GM12878 (cell line): ENCODE measurements at regions not wholly inside any gene's neighbourhood (a gene's known extent, or its start where the extent isn't known, plus 50 kb on each side); places are given as distances from the start of the nearest gene placed in this dataset.

Experiments used
- ATAC-seq: fragments of 200-7000 bp; cut with Tn5 transposase; 3 replicates; pipeline ENCODE4 v1.9.1; 2020; ENCODE audit warnings: mild to moderate bottlenecking, moderate library complexity
- BruUV-seq: library from RNA; stranded (reverse); fragments of 400-500 nt; replicated peaks from 2 replicates; lab custom pipeline; 2021; lab: Mats Ljungman, UMichigan
- CTCF ChIA-PET: fragments of 300-600 bp; sonication (Branson Sonifier 250); formaldehyde crosslinking; extraction: SDS; loops from one replicate; lab custom pipeline; 2021; ENCODE audit warnings: inconsistent platforms; lab: Yijun Ruan, JAX
- POLR2A ChIA-PET: fragments of 350-600 bp; formaldehyde crosslinking; extraction: SDS; loops from one replicate; lab custom pipeline; 2021; ENCODE audit warnings: inconsistent platforms; lab: Charles Lee
- RAD21 ChIA-PET: fragments of 300-600 bp; sonication (Branson Sonifier 250); formaldehyde crosslinking; loops from one replicate; lab custom pipeline; 2023; ENCODE audit warnings: antibody characterized with exemption; ENCODE audit not compliant: unreplicated experiment; lab: Charles Lee
- SMC1A ChIA-PET: fragments of 300-600 bp; sonication (Branson Sonifier 250); formaldehyde crosslinking; loops from one replicate; lab custom pipeline; 2023; ENCODE audit not compliant: unreplicated experiment, uncharacterized antibody; lab: Charles Lee
- DNase-seq: peaks from one replicate; pipeline ENCODE4 v3.0.0-alpha.2; 2011; ENCODE audit warnings: low read depth, low spot score
- FAIRE-seq: peaks from 3 replicates; lab custom pipeline; 2011; peaks lifted over from hg19 to GRCh38; lab: Jason Lieb, UNC
- H2AFZ ChIP-seq: 2 replicates; pipeline ENCODE4 v1.6.0; 2011; ENCODE audit warnings: low read depth, low read length, control low read depth; ENCODE audit not compliant: control insufficient read depth
- H3K27ac ChIP-seq: 2 replicates; pipeline ENCODE4 v1.5.1; 2011; ENCODE audit warnings: control low read depth; ENCODE audit not compliant: control insufficient read depth, insufficient read depth
- H3K27me3 ChIP-seq, 2 experiments: replicated peaks in 1 of 2; 2 replicates each; pipeline versions ENCODE4 v1.6.0 to v1.6.1; 2011; ENCODE audit warnings: low read length in 1 of 2; ENCODE audit not compliant: control insufficient read depth in 2 of 2, insufficient read depth in 2 of 2
- H3K36me3 ChIP-seq, 2 experiments: 2 replicates each; pipeline ENCODE4 v1.5.1; 2011; ENCODE audit warnings: low read length in 1 of 2; ENCODE audit not compliant: control insufficient read depth in 2 of 2, insufficient read depth in 2 of 2
- H3K4me1 ChIP-seq: 2 replicates; pipeline ENCODE4 v1.6.1; 2011; ENCODE audit warnings: mild to moderate bottlenecking, low read length, moderate library complexity, mixed read lengths; ENCODE audit not compliant: control insufficient read depth, insufficient read depth
- H3K4me2 ChIP-seq: 2 replicates; pipeline ENCODE4 v1.6.0; 2011; ENCODE audit warnings: control low read depth; ENCODE audit not compliant: control insufficient read depth, insufficient read depth
- H3K4me3 ChIP-seq: fragments of 200-600 bp; sonication (generic); 2 replicates; pipeline ENCODE4 v1.5.1; 2016
- H3K79me2 ChIP-seq: 2 replicates; pipeline ENCODE4 v1.6.0; 2011; ENCODE audit warnings: low read length; ENCODE audit not compliant: control insufficient read depth, insufficient read depth
- H3K9ac ChIP-seq: 2 replicates; pipeline ENCODE4 v1.8.0; 2011; ENCODE audit warnings: low read length, control low read depth, mixed read lengths; ENCODE audit not compliant: control insufficient read depth, insufficient read depth
- H3K9me3 ChIP-seq: replicated peaks from 3 replicates; pipeline ENCODE4 v1.5.1; 2011; ENCODE audit warnings: mild to moderate bottlenecking, low read length; ENCODE audit not compliant: control insufficient read depth, insufficient read depth
- H4K20me1 ChIP-seq: 2 replicates; pipeline ENCODE4 v1.6.0; 2011; ENCODE audit not compliant: control insufficient read depth, insufficient read depth
- BMI1 ChIP-seq: fragments of 450-650 bp; IDR thresholded peaks from 2 replicates; pipeline ENCODE4 v1.6.1; 2016; ENCODE audit warnings: mild to moderate bottlenecking, moderate library complexity, borderline replicate concordance
- CBX5 ChIP-seq: sonication (generic); IDR thresholded peaks from 2 replicates; pipeline ENCODE4 v1.6.1; 2016; ENCODE audit warnings: low read depth, moderate library complexity, mild to moderate bottlenecking, inconsistent platforms
- FOS ChIP-seq: IDR thresholded peaks from 3 replicates; pipeline ENCODE4 v1.6.1; 2011; ENCODE audit warnings: borderline replicate concordance; ENCODE audit not compliant: insufficient read length; ENCODE audit errors: extremely low read depth
- HDAC2 ChIP-seq: fragments of 200-600 bp; sonication (generic); IDR thresholded peaks from 2 replicates; pipeline ENCODE4 v1.6.1; 2017
- NKRF ChIP-seq: fragments of 450-650 bp; conservative IDR thresholded peaks from 2 replicates; pipeline ENCODE4 v1.6.1; 2017; ENCODE audit warnings: mild to moderate bottlenecking, moderate library complexity
- PAX8 ChIP-seq: fragments of 450-650 bp; IDR thresholded peaks from 2 replicates; pipeline ENCODE4 v1.6.1; 2017; ENCODE audit warnings: mild to moderate bottlenecking, moderate library complexity
- SIX5 ChIP-seq: IDR thresholded peaks from 2 replicates; pipeline ENCODE4 v1.6.1; 2011; ENCODE audit warnings: mild to moderate bottlenecking, low read depth, low read length, moderate library complexity; ENCODE audit not compliant: severe bottlenecking
- SUZ12 ChIP-seq: fragments of 200-600 bp; sonication (generic); IDR thresholded peaks from one replicate; pipeline ENCODE4 v1.6.1; 2018; ENCODE audit warnings: antibody characterized with exemption, mild to moderate bottlenecking; ENCODE audit not compliant: unreplicated experiment
- TARDBP ChIP-seq: IDR thresholded peaks from 2 replicates; pipeline ENCODE4 v1.6.1; 2016; ENCODE audit warnings: borderline replicate concordance
- WRNIP1 ChIP-seq: IDR thresholded peaks from 2 replicates; pipeline ENCODE4 v1.6.1; 2011; ENCODE audit warnings: low read depth, low read length, improper control_type of control experiment, borderline replicate concordance
- ZBED1 ChIP-seq: IDR thresholded peaks from 2 replicates; pipeline ENCODE4 v1.6.1; 2016; ENCODE audit warnings: borderline replicate concordance
- WGBS: methylation state at CpG from one replicate; pipeline ENCODE4 v1.1.6; 2016; ENCODE audit warnings: low lambda C conversion rate; ENCODE audit not compliant: insufficient replicate concordance, insufficient coverage; ENCODE audit errors: missing lambda C conversion rate; 5-methylcytosine and 5-hydroxymethylcytosine counted together
- in situ Hi-C: fragments of 300-500 bp; cut with MboI; formaldehyde crosslinking; loops from 9 replicates; pipeline ENCODE4 v1.14.3; 2018; ENCODE audit warnings: mixed read lengths
- intact Hi-C: fragments of 100-400 bp; cut with micrococcal nuclease; formaldehyde crosslinking; loops from one replicate; pipeline ENCODE4 v1.14.2; 2022; ENCODE audit not compliant: unreplicated experiment
- TF ChIP-seq, protein P1 (sequence below): IDR thresholded peaks from 2 replicates; pipeline ENCODE4 v1.6.1; 2011; ENCODE audit warnings: mild to moderate bottlenecking, low read depth, low read length, moderate library complexity; ENCODE audit not compliant: insufficient replicate concordance

GRCh38 chr1:157219182-157219581, 81.0 kb upstream of the ETV3 start:
- H4K20me1 ChIP-seq = no peaks in the 10 kb centered on the region
- no peaks in the 10 kb centered on the region for H3K79me2 ChIP-seq
- in situ Hi-C loops = no loop called here
- TF ChIP-seq NKRF (no peak), PAX8 (no peak), ZBED1 (no peak), SIX5 (no peak), FOS (no peak), CBX5 (no peak), SUZ12 (no peak), TARDBP (no peak), HDAC2 (no peak), BMI1 (no peak), WRNIP1 (no peak)
- TF ChIP-seq, protein P1, sequence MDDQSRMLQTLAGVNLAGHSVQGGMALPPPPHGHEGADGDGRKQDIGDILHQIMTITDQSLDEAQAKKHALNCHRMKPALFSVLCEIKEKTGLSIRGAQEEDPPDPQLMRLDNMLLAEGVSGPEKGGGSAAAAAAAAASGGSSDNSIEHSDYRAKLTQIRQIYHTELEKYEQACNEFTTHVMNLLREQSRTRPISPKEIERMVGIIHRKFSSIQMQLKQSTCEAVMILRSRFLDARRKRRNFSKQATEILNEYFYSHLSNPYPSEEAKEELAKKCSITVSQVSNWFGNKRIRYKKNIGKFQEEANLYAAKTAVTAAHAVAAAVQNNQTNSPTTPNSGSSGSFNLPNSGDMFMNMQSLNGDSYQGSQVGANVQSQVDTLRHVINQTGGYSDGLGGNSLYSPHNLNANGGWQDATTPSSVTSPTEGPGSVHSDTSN = no peak
- H3K4me3 ChIP-seq = no peak overlapping the region
- intact Hi-C loops = no loop called here
- no peak overlapping the region for H3K27ac ChIP-seq
- no TSS peak for BruUV-seq
- H3K36me3 ChIP-seq = no peaks in the 10 kb centered on the region
- no peak for FAIRE-seq
- ChIA-PET CTCF (no interaction called here), RAD21 (no interaction called here), POLR2A (no interaction called here), SMC1A (no interaction called here)
- no peak overlapping the region for H3K4me2 ChIP-seq
- no peak for ATAC-seq
- no peak for DNase-seq
- WGBS = 9% methylated on average over 4 of the region's 4 CpGs
- H3K27me3 ChIP-seq = peaks cover 0 to 20% of the 10 kb centered on the region in 2 experiments; a peak in 2 of 4 replicates
- H2AFZ ChIP-seq = no peak overlapping the region
- no peaks in the 10 kb centered on the region; the same call in 2 of the 3 replicates for H3K9me3 ChIP-seq
- no peaks in the 10 kb centered on the region for H3K4me1 ChIP-seq
- no peak overlapping the region for H3K9ac ChIP-seq
